Endodermal cell (in vitro differentiated cells): ENCODE measurements at regions not wholly inside any gene's neighbourhood (a gene's known extent, or its start where the extent isn't known, plus 50 kb on each side); places are given as distances from the start of the nearest gene placed in this dataset.

ENCODE experiments used
- DNase-seq: peaks from one replicate; pipeline ENCODE4 v3.0.0-alpha.2; 2017
- H3K27ac ChIP-seq: 2 replicates; pipeline ENCODE4 v1.5.1; 2013; ENCODE audit warnings: mild to moderate bottlenecking, low read depth, low read length, moderate library complexity
- H3K27me3 ChIP-seq: 2 replicates; pipeline ENCODE4 v1.6.1; 2013; ENCODE audit warnings: mild to moderate bottlenecking, low read length, moderate library complexity; ENCODE audit not compliant: insufficient read depth, control insufficient read depth, poor library complexity, severe bottlenecking
- H3K36me3 ChIP-seq: 2 replicates; pipeline ENCODE4 v1.7.0; 2013; ENCODE audit warnings: mild to moderate bottlenecking, low read length, moderate library complexity; ENCODE audit not compliant: control insufficient read depth, insufficient read depth
- H3K4me1 ChIP-seq: one replicate; pipeline ENCODE4 v1.7.0; 2013; ENCODE audit warnings: low read length; ENCODE audit not compliant: control insufficient read depth, insufficient read depth
- H3K4me3 ChIP-seq: 2 replicates; pipeline ENCODE4 v1.5.1; 2013; ENCODE audit warnings: mild to moderate bottlenecking, low read length, moderate library complexity
- H3K9ac ChIP-seq: 2 replicates; pipeline ENCODE4 v1.6.1; 2013; ENCODE audit warnings: mild to moderate bottlenecking, low read length, moderate library complexity; ENCODE audit not compliant: poor library complexity, severe bottlenecking; ENCODE audit errors: extremely low read depth
- H3K9me3 ChIP-seq: 2 replicates; pipeline ENCODE4 v1.6.1; 2013; ENCODE audit warnings: mild to moderate bottlenecking, low read length, moderate library complexity; ENCODE audit not compliant: control insufficient read depth
- H3K27ac Mint-ChIP-seq: 2 replicates; pipeline ENCODE4 v1.8.0; 2020; ENCODE audit warnings: mixed read lengths
- H3K27me3 Mint-ChIP-seq: 2 replicates; pipeline ENCODE4 v1.8.0; 2021; ENCODE audit warnings: mild to moderate bottlenecking, mixed read lengths; ENCODE audit not compliant: insufficient read depth
- H3K36me3 Mint-ChIP-seq: 2 replicates; pipeline ENCODE4 v1.8.0; 2020; ENCODE audit warnings: low read depth, mixed read lengths
- H3K4me1 Mint-ChIP-seq: 2 replicates; pipeline ENCODE4 v1.8.0; 2020; ENCODE audit warnings: mixed read lengths
- H3K4me3 Mint-ChIP-seq: 2 replicates; pipeline ENCODE4 v1.8.0; 2020; ENCODE audit warnings: mild to moderate bottlenecking, moderate library complexity, mixed read lengths
- H3K9me3 Mint-ChIP-seq: 2 replicates; pipeline ENCODE4 v1.8.0; 2020; ENCODE audit warnings: mild to moderate bottlenecking, mixed read lengths
- CTCF ChIP-seq: fragments of 200-600 bp; sonication (generic); conservative IDR thresholded peaks from 2 replicates; pipeline ENCODE4 v1.5.0; 2021; ENCODE audit warnings: antibody characterized with exemption, mild to moderate bottlenecking
- WGBS, 2 experiments: methylation state at CpG; one replicate each; pipeline versions ENCODE4 v1.1.5 to v1.1.7; 2013; ENCODE audit warnings: missing lambda C conversion rate in 2 of 2, mixed read lengths in 1 of 2; ENCODE audit not compliant: insufficient coverage in 1 of 2, insufficient read length in 1 of 2; 5-methylcytosine and 5-hydroxymethylcytosine counted together

- 80 to 96% methylated on average over 4 to 5 of the region's 5 CpGs for WGBS, 2 experiments
- no peaks in the 10 kb centered on the region for H3K4me1 ChIP-seq
- H3K9me3 Mint-ChIP-seq = no peaks in the 10 kb centered on the region
- no peak overlapping the region for H3K4me3 ChIP-seq
- no peaks in the 10 kb centered on the region for H3K9me3 ChIP-seq
- no peaks in the 10 kb centered on the region for H3K27me3 Mint-ChIP-seq
- H3K27ac ChIP-seq = no peak overlapping the region
- peaks cover 6% of the 10 kb centered on the region for H3K4me1 Mint-ChIP-seq
- no peaks in the 10 kb centered on the region for H3K27me3 ChIP-seq
- no peak for TF ChIP-seq CTCF
- no peak for DNase-seq
- no peaks in the 10 kb centered on the region for H3K36me3 ChIP-seq
- no peak overlapping the region for H3K9ac ChIP-seq
- H3K4me3 Mint-ChIP-seq = no peak overlapping the region
- no peak overlapping the region for H3K27ac Mint-ChIP-seq
- H3K36me3 Mint-ChIP-seq = no peaks in the 10 kb centered on the region
These were observed 601.7 kb upstream of the VRK2 start for GRCh38 chr2:57444752-57445430.

DNA sequence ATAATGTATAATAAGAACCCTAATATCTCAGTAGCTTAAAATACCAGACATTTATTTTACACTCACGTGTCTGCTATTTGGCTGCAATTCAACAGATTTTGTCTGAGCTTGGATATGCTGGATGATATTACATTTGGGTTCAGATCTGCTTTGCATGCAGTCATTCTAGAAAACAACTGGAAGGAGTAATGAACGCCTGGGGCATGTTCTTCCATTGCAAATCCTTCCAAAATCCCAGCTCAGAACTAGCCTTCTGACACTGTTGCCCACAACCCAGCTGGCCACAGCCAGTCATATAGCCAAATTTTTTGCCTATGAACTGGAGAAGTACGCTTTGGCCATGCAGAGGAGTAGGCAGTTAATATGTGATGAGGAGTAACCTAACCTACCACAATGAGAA is 597.8 kb upstream of the VRK2 start:
- H3K4me1 ChIP-seq = peaks cover 5% of the 10 kb centered on the region
- Mint-ChIP-seq H3K27ac (no peak overlapping the region), H3K4me3 (no peak overlapping the region), H3K4me1 (peaks cover 20% of the 10 kb centered on the region), H3K9me3 (no peaks in the 10 kb centered on the region), H3K27me3 (no peaks in the 10 kb centered on the region), H3K36me3 (no peaks in the 10 kb centered on the region)
- H3K4me3 ChIP-seq = no peak overlapping the region
- no peak for DNase-seq
- H3K9ac ChIP-seq = no peak overlapping the region
- WGBS, 2 experiments = 94% methylated on average over 3 of the region's 3 CpGs; no CpG with 5 or more reads in 1 of the 2 experiments
- no peaks in the 10 kb centered on the region for H3K36me3 ChIP-seq
- H3K27me3 ChIP-seq = no peaks in the 10 kb centered on the region
- no peak overlapping the region for H3K27ac ChIP-seq
- TF ChIP-seq CTCF = no peak
- H3K9me3 ChIP-seq = no peaks in the 10 kb centered on the region

GRCh38 chr2:57450170-57450569 is 596.4 kb upstream of the VRK2 start:
- Histone ChIP-seq H3K4me3 (peak overlapping the region; percentile 26), H3K27ac (no peak overlapping the region), H3K9ac (no peak overlapping the region), H3K4me1 (peaks cover 5% of the 10 kb centered on the region), H3K36me3 (no peaks in the 10 kb centered on the region), H3K9me3 (no peaks in the 10 kb centered on the region), H3K27me3 (no peaks in the 10 kb centered on the region)
- DNase-seq = no peak
- H3K9me3 Mint-ChIP-seq = no peaks in the 10 kb centered on the region
- no peak overlapping the region for H3K4me3 Mint-ChIP-seq
- no peak for TF ChIP-seq CTCF
- H3K36me3 Mint-ChIP-seq = no peaks in the 10 kb centered on the region
- H3K27me3 Mint-ChIP-seq = no peaks in the 10 kb centered on the region
- no peak overlapping the region for H3K27ac Mint-ChIP-seq
- H3K4me1 Mint-ChIP-seq = peaks cover 22% of the 10 kb centered on the region
